ENCODE measurements at regions not wholly inside any gene's neighbourhood (a gene's known extent, or its start where the extent isn't known, plus 50 kb on each side); places are given as distances from the start of the nearest gene placed in this dataset.

GRCh38 chr1:41978986-41979385, 60.3 kb upstream of the HIVEP3 start:
- no peak for DNase-seq

- no peak for DNase-seq
Observed at GRCh38 chr1:41977326-41977725, 58.6 kb upstream of the HIVEP3 start.

GRCh38 chr1:41976671-41977070, 57.9 kb upstream of the HIVEP3 start:
- no peak for DNase-seq

GRCh38 chr1:41975850-41976569, 57.3 kb upstream of the HIVEP3 start:
- no peak for DNase-seq

DNA sequence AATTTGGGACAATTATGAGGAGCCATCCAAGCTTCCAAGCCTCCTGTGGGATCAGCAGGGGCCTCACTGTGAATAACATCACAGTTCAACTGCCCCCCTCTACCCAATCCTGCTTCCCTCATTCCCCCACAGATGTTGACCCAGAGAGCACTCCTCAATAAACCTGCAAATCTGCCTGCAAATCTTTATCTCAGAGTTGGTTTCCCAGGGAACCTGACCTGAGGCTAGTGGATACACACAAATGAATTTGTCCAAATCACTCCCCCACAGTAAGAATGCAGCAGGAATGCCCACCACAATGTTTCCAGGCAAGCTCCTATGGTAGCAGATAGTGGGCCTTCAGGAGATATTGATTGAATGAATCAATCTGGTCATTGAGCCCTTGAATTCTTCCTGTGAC, 56.4 kb upstream of the HIVEP3 start:
- no peak for DNase-seq

GRCh38 chr1:41968557-41968956, 49.8 kb upstream of the HIVEP3 start:
- peak in 1 of 2 donors; percentile 6 for DNase-seq
